ENCODE measurements at regions not wholly inside any gene's neighbourhood (a gene's known extent, or its start where the extent isn't known, plus 50 kb on each side); places are given as distances from the start of the nearest gene placed in this dataset.

GRCh38 chr1:87718241-87718950 lies 389.7 kb downstream of the LMO4 start:
- TF ChIP-seq CTCF (IDR thresholded peaks at IDR 0.05; ENCODE audit: insufficient read depth, low read depth, low read length) (no peak), EZH2 (IDR thresholded peaks at IDR 0.05; ENCODE audit: insufficient read depth, low read length) (no peak)
